Hepatocyte (in vitro differentiated cells): ENCODE measurements at regions not wholly inside any gene's neighbourhood (a gene's known extent, or its start where the extent isn't known, plus 50 kb on each side); places are given as distances from the start of the nearest gene placed in this dataset.

Experiments
- DNase-seq: peaks from one replicate; pipeline ENCODE4 v3.0.0-alpha.2; 2016; ENCODE audit warnings: low spot score
- H2AFZ ChIP-seq: fragments of 200-600 bp; sonication (generic); 2 replicates; pipeline ENCODE4 v1.6.0; 2016; ENCODE audit warnings: antibody characterized with exemption, mild to moderate bottlenecking
- H3K27ac ChIP-seq: fragments of 200-600 bp; sonication (generic); 2 replicates; pipeline ENCODE4 v1.5.1; 2016; ENCODE audit warnings: mild to moderate bottlenecking
- H3K27me3 ChIP-seq: fragments of 200-600 bp; sonication (generic); 2 replicates; pipeline ENCODE4 v1.6.1; 2016
- H3K36me3 ChIP-seq: fragments of 200-600 bp; sonication (generic); replicated peaks from 2 replicates; pipeline ENCODE4 v1.5.1; 2016; ENCODE audit warnings: low read depth; ENCODE audit not compliant: insufficient read depth
- H3K4me1 ChIP-seq: fragments of 200-600 bp; sonication (generic); 2 replicates; pipeline ENCODE4 v1.5.1; 2016; ENCODE audit warnings: mild to moderate bottlenecking, moderate library complexity; ENCODE audit not compliant: insufficient read depth
- H3K4me2 ChIP-seq: fragments of 200-600 bp; sonication (generic); 2 replicates; pipeline ENCODE4 v1.6.0; 2016
- H3K4me3 ChIP-seq: fragments of 200-600 bp; sonication (generic); 2 replicates; pipeline ENCODE4 v1.5.1; 2016; ENCODE audit warnings: mild to moderate bottlenecking
- H3K79me2 ChIP-seq: fragments of 200-600 bp; sonication (generic); 2 replicates; pipeline ENCODE4 v1.6.0; 2017; ENCODE audit warnings: mild to moderate bottlenecking
- H3K9me2 ChIP-seq: fragments of 200-600 bp; sonication (generic); replicated peaks from 2 replicates; pipeline ENCODE4 v1.6.0; 2017; ENCODE audit warnings: mild to moderate bottlenecking; ENCODE audit not compliant: insufficient read depth
- H3K9me3 ChIP-seq: fragments of 200-600 bp; sonication (generic); 2 replicates; pipeline ENCODE4 v1.5.1; 2016; ENCODE audit warnings: low read depth, mild to moderate bottlenecking
- H4K20me1 ChIP-seq: fragments of 200-600 bp; sonication (generic); 2 replicates; pipeline ENCODE4 v1.6.0; 2016; ENCODE audit warnings: mild to moderate bottlenecking; ENCODE audit not compliant: insufficient read depth, poor library complexity, severe bottlenecking
- CTCF ChIP-seq: fragments of 200-600 bp; sonication (generic); IDR thresholded peaks from 2 replicates; pipeline ENCODE4 v1.5.1; 2016; ENCODE audit warnings: antibody characterized with exemption, mild to moderate bottlenecking; ENCODE audit not compliant: poor library complexity
- EZH2 ChIP-seq: fragments of 200-600 bp; sonication (generic); IDR thresholded peaks from 2 replicates; pipeline ENCODE4 v1.6.1; 2016; ENCODE audit warnings: antibody characterized with exemption, mild to moderate bottlenecking, borderline replicate concordance
- EZH2phosphoT487 ChIP-seq: fragments of 200-600 bp; sonication (generic); IDR thresholded peaks from one replicate; pipeline ENCODE4 v1.6.1; 2018; ENCODE audit warnings: antibody characterized with exemption, mild to moderate bottlenecking, low read depth, moderate library complexity; ENCODE audit not compliant: unreplicated experiment, severe bottlenecking
- WGBS: methylation state at CpG from one replicate; pipeline ENCODE4 v1.1.6; 2016; ENCODE audit warnings: low lambda C conversion rate; ENCODE audit errors: missing lambda C conversion rate; 5-methylcytosine and 5-hydroxymethylcytosine counted together

GRCh38 chr11:96893988-96894387 lies 504.2 kb downstream of the JRKL start:
- H3K9me3 ChIP-seq: no peaks in the 10 kb centered on the region
- no peak overlapping the region for H3K4me2 ChIP-seq
- no peaks in the 10 kb centered on the region for H3K79me2 ChIP-seq
- TF ChIP-seq EZH2phosphoT487 (no peak), CTCF (no peak), EZH2 (no peak)
- no peaks in the 10 kb centered on the region for H3K4me1 ChIP-seq
- H4K20me1 ChIP-seq: no peaks in the 10 kb centered on the region
- H2AFZ ChIP-seq: no peak overlapping the region
- H3K36me3 ChIP-seq: no peaks in the 10 kb centered on the region
- no peaks in the 10 kb centered on the region for H3K27me3 ChIP-seq
- no peak for DNase-seq
- no peaks in the 10 kb centered on the region for H3K9me2 ChIP-seq
- no peak overlapping the region for H3K27ac ChIP-seq
- WGBS: 60% methylated on average over 3 of the region's 3 CpGs
- no peak overlapping the region for H3K4me3 ChIP-seq

DNA sequence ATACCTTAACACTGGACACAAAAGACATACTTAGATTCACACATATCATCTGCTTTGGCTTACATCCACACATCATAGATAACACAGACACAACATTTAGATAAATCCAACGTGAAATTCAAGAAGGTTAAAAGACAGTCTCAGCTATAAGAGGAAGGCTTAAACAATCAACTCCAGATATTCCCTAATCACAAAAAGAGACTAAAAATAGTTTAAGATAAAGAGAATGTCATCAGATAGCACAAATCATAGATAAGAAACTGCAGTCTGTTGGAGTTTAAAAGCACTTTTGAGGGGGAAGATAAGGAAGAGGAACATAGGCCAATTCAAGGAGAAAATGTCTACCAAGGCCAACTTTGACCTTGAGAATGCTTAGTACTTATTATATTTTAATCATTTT lies 504.8 kb downstream of the JRKL start:
- H3K4me1 ChIP-seq: no peaks in the 10 kb centered on the region
- no peak overlapping the region for H3K27ac ChIP-seq
- no peaks in the 10 kb centered on the region for H3K9me3 ChIP-seq
- no peak for TF ChIP-seq CTCF
- H3K36me3 ChIP-seq: no peaks in the 10 kb centered on the region
- H3K4me3 ChIP-seq: no peak overlapping the region
- no peaks in the 10 kb centered on the region for H4K20me1 ChIP-seq
- H3K79me2 ChIP-seq: no peaks in the 10 kb centered on the region
- no peak overlapping the region for H3K4me2 ChIP-seq
- no peak for DNase-seq
- H3K27me3 ChIP-seq: no peaks in the 10 kb centered on the region
- H2AFZ ChIP-seq: no peak overlapping the region
- WGBS: 4% methylated on average over 1 of the region's 1 CpG
- no peaks in the 10 kb centered on the region for H3K9me2 ChIP-seq

- Histone ChIP-seq H3K4me2 (no peak overlapping the region), H3K9me3 (no peaks in the 10 kb centered on the region), H2AFZ (no peak overlapping the region), H3K27ac (no peak overlapping the region), H3K79me2 (no peaks in the 10 kb centered on the region), H3K4me1 (no peaks in the 10 kb centered on the region), H3K9me2 (no peaks in the 10 kb centered on the region), H3K4me3 (no peak overlapping the region), H3K36me3 (no peaks in the 10 kb centered on the region), H4K20me1 (no peaks in the 10 kb centered on the region), H3K27me3 (no peaks in the 10 kb centered on the region)
- WGBS: 78% methylated on average over 5 of the region's 5 CpGs
- DNase-seq: no peak
- TF ChIP-seq CTCF: no peak
- no peak for TF ChIP-seq EZH2phosphoT487
- no peak for TF ChIP-seq EZH2
Measured at GRCh38 chr11:96899971-96900370, 510.2 kb downstream of the JRKL start.

GRCh38 chr11:96905143-96905542 lies 515.3 kb downstream of the JRKL start:
- no peaks in the 10 kb centered on the region for H3K27me3 ChIP-seq
- H3K4me1 ChIP-seq: no peaks in the 10 kb centered on the region
- no peaks in the 10 kb centered on the region for H4K20me1 ChIP-seq
- H3K9me2 ChIP-seq: no peaks in the 10 kb centered on the region
- H3K27ac ChIP-seq: no peak overlapping the region
- no peak overlapping the region for H2AFZ ChIP-seq
- no peaks in the 10 kb centered on the region for H3K79me2 ChIP-seq
- TF ChIP-seq EZH2 (no peak), EZH2phosphoT487 (no peak), CTCF (no peak)
- no peaks in the 10 kb centered on the region for H3K36me3 ChIP-seq
- no peak overlapping the region for H3K4me2 ChIP-seq
- no peaks in the 10 kb centered on the region for H3K9me3 ChIP-seq
- DNase-seq: no peak
- WGBS: 63% methylated on average over 2 of the region's 2 CpGs
- H3K4me3 ChIP-seq: no peak overlapping the region
